GM12874 (cell line): ENCODE measurements at regions not wholly inside any gene's neighbourhood (a gene's known extent, or its start where the extent isn't known, plus 50 kb on each side); places are given as distances from the start of the nearest gene placed in this dataset.

Experiments
- CTCF ChIP-seq: IDR thresholded peaks from 2 replicates; pipeline ENCODE4 v1.5.1; 2011; ENCODE audit warnings: low read depth, mild to moderate bottlenecking, control low read depth, low read length, moderate library complexity; ENCODE audit not compliant: insufficient read depth

GRCh38 chr6:92479831-92480230, 939.5 kb downstream of the EPHA7 start:
- TF ChIP-seq CTCF, result no peak

- no peak for TF ChIP-seq CTCF
These were observed 946.3 kb downstream of the EPHA7 start for GRCh38 chr6:92473056-92473455.

- no peak for TF ChIP-seq CTCF
These were observed 950.1 kb downstream of the EPHA7 start for GRCh38 chr6:92469186-92469828.

- no peak for TF ChIP-seq CTCF
These were observed 951.3 kb downstream of the EPHA7 start for GRCh38 chr6:92468066-92468465.

- TF ChIP-seq CTCF, result no peak
These were observed 959.2 kb downstream of the EPHA7 start for GRCh38 chr6:92460133-92460532.

- TF ChIP-seq CTCF, result no peak
These were observed 959.8 kb downstream of the EPHA7 start for GRCh38 chr6:92459606-92460005.

- no peak for TF ChIP-seq CTCF
These were observed 973.3 kb downstream of the EPHA7 start for GRCh38 chr6:92446052-92446451.
